SW480 (cell line): ENCODE measurements at regions not wholly inside any gene's neighbourhood (a gene's known extent, or its start where the extent isn't known, plus 50 kb on each side); places are given as distances from the start of the nearest gene placed in this dataset.

Source experiments
- DNase-seq: peaks from one replicate; pipeline ENCODE4 v3.0.0-alpha.2; 2016; ENCODE audit warnings: low spot score

DNA sequence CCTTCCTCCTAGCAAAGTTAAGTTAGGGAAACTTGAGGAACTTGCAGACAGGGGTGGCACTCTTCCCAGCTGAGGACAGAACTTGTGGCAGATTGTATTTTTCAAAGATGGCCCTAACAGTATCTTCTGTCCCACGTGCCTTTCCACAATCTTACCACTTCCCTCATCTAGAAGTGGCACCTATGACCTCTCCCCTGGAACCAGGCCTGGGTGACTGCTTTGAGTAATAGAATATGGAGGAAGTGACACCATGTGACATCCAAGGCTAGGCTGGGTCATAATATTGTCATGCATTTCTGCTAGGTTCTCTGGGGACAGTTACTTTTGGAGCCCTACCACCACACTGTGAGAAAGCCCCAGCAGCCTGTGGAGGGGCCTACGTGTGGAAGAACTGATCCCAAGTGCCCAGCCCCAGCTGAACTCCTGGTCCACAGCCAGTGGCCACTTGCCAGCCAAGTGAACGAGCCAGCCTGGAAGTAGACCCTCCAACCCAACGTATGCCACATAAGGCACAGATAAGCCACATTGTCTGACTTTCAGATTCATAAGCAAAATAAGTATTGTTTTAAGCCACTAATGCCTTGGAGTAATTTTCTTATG, 193.7 kb downstream of the PTPN20 start:
- DNase-seq, result no peak

DNA sequence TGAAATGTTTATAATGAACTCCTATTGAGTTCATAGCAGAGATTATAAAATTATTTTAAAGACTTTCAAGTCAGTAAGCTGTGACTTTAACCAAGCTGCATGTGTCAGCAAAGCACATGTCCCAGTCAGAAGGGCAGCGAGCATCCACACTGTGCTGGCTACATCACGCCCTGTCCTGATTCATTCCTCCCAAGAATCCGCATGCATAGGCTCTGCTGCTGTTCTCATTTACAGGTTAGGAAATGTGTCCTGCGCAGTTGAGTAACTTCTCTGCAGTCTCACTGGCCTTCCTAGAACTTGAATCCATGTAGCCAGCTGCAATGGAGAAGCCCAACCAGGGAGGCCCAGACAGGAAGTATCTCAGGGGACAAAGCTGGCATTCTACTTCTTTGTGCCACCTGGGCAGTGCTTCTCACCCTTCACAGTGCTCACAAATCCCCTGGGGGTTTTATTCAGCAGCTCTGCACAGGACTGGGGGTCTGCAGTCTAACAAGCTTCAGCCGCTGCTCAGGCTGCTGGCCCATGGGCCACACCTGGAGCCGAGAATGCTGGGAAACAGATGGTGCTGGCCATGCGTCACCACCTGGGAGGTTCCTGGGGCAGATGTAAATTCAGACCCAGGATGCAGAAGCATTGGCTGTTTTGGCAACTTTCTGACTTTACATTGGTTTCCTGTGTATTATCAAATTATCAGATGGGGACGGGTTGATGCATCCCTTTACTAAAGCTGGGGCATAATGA, 192.8 kb upstream of the GDF10 start:
- no peak for DNase-seq

DNA sequence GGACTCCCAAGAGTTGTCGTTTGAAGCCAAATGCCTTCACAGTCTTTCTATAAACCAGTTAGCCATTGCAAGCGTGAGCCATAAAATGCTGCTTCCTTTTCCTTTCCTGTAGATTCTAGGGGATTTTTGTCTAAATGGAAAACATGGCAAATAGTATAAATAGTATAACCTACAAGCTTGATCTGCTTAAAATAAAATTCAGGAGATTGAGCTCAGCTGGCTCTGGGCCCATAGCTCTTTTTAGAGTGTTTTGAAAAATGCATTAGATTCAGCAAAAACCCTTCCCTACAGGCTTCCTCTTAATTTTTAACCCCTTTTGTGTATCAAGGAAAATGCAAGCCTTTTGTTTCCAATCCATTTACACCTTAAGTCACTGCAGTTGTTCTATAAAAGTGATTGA, 190.1 kb upstream of the GDF10 start:
- DNase-seq, result no peak

DNA sequence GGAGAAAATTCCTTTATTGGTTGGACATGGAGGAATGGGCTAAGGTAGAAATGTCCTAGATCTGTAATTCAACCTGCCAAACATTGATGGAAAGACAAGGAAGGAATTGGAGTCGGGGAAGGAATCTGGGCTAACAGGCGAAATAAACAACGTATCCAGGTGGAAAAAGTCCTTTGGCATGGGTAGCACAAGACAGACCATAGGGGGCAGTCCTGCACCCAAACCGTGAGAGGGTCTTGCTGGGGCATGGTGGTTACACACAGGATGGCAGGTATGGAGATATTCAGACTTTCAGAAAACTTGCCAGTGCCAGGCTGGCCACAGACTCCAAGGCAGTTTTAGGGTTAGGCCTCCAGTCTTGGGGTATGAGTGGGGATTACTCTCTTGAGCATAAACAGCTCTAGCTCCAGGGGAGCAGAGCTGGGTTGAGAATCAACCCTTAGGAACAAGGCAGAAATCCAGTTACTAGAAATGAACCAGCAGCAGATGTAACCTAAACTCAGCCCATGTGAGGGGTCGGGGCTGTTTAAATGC, 188.6 kb upstream of the GDF10 start:
- DNase-seq, result no peak

DNA sequence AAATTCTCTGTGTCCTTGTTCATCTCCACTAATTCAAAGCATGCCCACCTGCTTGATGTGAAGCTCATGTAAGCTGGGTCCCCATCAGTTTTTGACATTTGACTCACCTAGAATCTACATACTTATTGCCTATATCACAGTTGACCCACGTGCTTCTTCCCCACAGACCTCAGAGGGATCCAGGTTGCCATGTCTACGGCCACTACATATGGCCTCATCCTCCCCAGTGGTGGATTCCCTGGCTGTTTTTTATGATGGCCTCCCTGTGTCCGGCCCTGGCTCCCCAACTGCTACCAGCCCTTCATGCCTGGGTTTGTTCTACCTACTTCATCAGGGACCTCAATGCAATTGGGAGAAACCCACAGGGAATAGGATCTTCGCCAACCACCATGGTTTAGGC, 187.4 kb upstream of the GDF10 start:
- no peak for DNase-seq

DNA sequence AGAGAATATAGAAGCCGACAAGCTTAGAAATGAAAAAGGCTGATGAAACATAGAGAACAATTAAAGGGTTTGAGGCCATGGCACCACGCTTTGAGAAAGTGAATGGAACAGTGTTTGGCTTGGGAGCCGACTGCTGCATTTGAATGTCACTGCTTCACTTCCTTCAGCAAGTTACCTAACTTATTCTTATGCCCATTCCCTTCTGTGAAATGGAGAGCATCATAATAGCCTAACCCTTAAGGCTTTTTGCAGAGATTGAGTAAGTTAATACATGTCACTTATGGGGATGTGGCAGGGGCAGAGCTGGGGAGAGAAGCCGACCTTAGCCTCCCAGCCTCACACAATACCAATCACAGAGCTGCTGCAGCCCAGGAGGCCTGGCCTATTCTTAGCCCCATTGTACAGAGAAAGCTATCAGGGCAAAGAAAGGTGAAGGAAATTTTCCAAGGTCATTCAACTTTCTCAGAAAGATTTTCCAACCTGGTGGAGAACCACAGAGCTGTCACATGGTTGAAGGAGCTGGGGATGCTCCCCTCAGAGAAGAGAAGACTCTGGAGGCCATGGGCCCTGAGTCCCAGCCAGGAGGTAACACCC, 186.0 kb upstream of the GDF10 start:
- DNase-seq, result no peak

DNA sequence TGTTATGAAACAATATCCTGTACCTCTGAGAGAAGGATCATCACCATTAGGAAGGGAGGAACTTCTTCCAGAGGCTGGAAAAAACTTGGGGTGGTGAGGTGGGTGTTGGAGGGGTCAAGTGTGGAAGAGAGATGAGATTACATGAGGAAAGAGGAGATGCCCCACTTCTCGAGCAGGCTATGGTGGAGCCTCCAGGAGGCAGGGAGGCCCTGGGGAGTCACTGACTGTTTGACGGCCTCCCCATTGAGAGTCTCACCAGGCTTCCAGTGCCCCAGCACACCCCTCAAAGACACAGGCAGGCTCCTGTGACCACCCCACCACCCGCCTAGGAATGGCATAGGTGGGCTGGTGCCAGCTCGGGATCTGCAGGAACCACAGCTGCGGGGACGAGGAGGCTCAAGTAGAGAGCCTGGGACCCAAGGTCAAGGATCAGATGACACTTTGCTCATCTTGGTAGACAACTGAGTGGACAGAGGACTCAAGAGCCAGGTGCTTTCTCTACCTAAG, 185.3 kb upstream of the GDF10 start:
- DNase-seq, result no peak

DNA sequence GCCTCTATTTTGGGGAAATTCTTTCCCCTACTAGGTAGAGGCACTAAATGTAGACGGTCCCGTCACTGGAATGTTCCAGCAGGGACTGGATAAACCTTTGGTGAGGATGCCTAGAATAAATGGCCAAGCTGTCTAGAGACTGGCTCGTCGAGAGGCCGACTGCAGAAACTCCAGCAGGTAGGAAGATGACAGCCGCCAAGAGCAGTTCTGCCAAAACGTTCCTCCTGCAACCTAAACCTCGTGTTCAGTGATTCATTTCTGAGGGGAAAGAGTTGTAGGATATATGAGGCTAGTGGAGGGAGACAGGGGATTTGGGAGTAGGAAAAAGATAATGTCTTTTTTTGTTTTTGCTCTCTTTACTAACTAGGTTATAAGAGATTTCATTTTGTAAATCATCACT, 184.7 kb upstream of the GDF10 start:
- DNase-seq, result no peak

DNA sequence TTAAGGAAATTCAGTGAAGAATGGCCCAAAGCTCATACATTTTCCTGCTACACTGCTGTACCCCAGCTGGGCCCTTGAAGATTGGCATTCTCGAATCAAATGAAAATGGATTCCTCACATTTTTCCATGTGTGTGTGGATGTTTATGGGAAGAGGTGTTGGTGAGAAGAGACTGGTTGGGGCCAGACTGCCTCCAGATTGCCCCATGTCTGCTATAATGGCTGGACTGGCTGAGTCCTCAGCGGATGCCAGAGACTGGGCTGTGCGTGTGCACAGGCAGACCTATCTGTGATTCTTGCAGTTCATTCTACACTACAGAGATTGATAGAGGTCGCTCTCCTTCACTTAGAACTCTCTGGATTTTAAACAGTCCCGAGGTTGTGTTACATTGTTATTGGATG, 183.6 kb upstream of the GDF10 start:
- no peak for DNase-seq

DNA sequence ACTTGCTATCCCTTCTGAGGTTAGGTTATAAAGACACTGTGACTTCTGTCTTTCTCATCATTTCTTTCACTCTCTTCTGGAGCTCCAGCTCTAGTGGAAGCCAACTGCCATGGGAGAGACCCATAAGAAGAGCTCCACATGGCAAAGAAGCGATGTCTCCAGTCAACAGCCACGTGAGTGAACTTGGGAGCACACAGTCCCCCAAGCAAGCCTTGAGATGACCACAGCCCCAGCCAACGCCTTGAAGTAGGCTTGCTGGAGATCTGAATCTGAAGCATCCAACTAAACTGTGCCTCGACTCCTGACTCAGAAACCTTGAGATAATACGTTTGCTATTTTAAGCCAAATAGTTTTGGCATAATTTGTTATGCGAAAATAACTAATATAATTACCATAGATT, 181.7 kb upstream of the GDF10 start:
- DNase-seq, result no peak

DNA sequence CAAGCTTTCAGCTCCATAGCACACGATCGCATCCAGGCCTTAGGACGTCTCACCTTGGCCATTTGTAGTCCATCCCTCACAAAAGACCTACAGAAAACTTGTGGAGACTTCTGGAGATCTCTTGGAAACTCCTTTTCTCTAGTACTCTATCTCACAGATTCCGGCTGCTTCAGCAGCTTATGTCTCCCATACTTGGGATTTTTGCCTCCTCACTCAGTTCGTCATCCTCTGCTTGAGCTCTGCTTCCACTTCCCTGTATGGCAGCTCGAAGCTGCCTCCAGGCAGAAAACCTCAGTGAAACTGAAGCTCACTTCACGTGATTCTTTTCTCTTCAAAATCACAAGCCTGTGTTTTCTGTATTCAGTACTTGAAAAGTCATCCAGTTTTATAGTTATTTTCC, 178.7 kb upstream of the GDF10 start:
- no peak for DNase-seq

DNA sequence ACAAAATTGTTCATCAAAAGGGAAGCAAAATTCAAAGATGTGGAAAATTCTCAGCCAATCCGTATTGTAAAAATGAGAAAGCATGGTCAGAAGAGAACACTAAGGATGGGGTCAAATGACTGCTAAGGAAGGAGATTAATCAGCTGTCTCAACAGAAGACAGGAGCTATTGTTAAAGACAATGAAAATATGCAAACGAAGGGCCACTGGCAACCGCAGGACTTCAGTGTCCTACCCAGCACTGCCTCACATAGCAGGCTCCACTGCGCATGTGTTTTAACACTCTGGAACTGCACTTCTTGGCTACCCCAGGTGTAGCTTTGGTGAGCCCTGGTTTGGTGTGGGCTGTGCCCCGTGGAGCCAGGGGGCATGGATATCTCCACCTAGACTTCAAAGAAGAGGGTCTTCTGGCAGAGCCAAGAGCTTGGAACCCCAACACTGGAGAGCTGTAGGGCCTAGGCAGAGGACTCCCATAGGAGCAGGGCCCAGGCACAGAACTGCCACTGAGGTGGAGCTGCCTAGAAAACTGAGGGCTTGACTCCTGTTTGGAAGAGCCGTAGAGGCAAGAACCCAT, 176.2 kb upstream of the GDF10 start:
- DNase-seq, result no peak

DNA sequence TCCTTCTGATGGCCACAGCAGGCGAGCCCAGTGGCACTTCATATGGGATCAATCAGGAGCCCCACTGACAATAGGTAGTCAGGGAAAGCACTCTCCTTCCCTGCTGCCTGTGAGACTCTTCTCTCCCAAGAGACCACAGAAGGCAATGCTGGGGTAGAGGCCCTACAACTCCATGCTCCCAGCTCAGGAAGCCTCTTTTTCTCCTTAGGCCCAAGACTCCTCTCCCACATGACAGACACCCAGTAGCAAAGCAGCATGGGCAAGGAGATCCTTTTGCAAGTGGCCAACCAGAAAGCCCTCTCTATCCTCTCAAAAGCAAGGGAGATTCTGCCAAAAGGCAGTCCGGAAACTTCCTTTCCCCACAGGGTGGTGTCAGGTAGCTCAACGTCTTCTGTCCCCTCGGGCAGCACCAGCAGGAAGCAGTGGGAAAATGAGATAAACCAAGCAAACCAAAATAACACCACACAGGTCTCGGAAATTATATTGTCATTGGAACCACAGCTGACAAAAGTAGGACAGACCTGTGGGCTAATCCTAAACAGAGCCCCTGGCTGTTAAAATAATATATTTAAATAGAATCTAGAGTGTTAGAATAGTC, 172.7 kb upstream of the GDF10 start:
- no peak for DNase-seq

DNA sequence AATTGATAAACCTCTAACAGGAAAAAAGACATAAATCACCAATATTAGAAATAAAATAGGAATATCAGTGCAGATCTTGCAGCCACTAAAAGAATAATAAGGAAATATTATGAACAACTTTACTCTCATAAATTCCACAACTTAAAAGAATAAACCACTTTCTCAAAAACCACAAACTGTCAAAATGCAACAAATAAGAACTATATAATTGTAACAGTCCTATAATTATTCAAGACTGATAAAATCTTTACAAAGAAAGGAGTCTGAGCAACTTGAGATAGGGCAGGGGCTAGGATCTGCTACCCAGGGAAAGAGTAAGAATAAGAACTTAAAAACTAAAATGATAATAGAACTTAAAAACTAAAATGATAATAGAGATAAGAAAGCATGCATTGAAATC, 169.5 kb upstream of the GDF10 start:
- no peak for DNase-seq

DNA sequence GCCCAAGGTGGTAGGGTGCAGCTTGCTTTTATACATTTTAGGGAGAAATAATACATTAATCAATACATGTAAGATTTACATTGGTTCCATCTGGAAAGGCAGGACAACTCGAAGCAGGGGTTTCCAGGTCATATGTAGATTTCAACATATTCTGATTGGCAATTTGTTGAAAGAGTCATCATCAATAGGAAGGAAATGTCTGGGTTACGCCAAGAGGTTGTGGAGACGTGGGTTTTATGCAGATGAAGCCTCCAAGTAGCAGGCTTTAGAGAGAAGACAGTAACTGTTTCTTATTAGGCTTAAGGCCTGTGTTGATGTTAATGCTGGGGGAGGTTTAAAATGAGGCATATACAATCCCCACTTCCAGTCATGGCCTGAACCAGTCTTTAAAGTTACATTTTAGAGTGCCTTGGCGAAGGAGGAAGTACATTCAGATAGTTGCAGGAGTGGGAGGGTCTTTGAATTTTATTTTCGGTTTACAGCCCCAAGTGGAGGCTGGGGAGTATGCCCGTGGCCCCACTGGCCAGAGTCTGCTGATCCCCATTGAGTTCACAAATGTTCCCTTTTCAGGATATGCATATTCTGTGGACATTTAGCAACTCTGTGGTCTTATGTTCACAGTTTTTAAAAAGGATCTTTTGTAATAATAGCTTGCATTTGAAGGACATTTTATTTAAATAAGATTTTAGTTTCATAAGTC, 166.0 kb upstream of the GDF10 start:
- DNase-seq, result no peak

DNA sequence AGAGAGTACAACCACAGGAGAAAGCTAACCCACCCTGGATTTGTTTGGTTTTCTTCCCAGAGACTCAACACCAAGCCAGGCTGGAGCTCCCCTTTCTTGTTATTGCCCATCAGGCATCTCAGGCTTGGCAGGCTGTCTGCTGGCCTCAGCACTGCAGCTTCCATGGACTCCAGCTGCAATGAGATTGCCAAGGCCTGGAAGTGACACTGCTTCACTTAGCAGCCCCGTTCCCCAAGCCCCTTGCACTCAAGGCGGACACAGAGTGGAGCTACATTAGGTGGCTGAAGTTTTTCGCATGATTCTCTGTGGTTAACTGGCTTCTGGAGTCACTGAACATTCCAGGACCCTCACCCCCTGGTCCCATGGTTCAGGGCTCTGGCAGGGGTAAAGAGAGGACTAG, 163.1 kb upstream of the GDF10 start:
- DNase-seq, result no peak

DNA sequence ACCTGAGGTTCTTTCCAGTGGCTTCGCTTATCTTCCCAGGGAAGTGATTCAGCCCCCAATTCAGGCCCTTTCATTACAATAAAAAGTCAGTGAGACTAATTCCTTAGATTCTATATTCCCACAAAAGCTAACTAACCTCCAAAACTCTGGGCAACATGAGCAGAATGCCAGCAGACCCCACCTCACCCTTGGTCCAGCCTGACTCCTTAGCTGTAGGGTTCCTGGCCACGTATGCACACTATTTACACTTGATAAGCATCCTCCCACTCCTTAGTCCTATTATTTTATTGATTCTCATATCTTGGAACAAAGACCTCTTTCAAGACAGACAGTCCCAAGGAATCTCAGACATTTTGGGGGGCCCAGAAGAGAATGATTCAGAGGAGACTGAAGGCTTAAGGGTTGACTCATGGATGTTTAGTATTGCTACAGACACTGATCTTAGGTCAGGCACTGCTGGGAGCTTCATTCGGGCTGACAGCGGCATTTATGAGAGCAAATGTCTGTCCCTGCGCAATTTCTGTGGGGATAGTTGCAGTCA, 162.6 kb upstream of the GDF10 start:
- peak; percentile 36 for DNase-seq

DNA sequence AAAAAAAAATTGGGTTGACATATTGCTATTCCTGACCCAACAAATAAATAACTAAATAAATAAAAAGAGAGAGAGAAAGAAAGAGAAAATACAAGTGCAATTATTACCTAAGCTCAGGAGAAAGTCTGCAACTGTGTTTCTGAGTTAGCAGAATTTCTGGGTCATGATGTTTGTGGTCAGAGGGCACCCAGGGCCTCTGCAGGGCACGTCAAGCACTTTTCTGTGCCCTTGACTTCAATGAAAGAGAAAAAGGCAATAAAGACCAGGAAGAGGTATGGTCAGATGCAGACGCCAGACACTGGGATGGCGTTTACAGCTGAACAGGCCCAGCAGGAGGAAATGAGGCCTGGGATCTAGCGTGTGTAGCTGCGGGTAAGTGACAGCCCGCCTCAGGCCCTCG, 160.9 kb upstream of the GDF10 start:
- no peak for DNase-seq

DNA sequence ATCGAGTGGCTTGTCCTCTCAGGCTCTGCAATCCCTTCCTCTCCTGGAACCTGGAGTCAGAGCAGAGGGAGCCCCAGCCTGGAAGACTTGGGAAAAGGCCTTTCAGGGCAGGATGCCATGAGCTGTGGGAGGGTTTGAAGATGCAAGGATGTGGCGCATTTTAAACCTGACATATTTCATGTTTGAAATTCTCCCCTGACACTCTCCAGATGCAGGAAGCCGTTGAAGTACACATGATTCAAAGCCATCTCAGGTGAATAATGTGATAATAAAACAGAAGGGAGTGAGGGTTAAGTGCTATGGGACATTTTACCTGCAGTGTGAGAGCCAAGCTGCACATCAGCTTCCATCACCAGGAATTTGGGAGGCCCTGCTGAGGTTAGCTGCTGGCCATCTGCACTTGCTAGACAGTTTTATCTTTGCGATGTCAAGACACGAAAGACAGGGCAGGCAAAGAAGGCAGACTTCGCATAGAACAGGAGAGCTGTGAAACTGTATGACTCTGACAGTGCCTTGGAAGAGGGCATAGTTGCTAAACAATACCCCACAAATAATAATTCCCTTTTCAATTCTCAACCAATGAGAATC, 159.1 kb upstream of the GDF10 start:
- DNase-seq, result no peak

DNA sequence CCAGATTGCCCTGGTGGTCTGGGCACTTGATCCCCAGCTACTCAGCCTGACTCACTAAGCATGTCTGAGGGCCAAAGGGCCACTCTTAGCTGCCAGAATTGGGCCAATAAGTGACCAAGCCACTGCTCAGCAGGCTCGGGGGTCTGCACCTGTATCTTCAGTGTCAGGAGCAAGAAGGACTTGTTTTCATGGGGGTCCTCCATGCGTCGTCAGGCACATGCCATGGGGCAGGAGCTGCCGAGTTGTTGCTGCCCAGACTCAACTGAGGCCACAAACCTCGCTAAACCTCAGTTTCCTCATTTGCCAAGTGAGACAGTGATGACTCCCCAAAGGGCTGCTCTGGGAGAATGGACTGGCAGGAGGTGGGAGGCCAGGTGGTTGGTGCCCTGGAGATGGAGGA, 158.6 kb upstream of the GDF10 start:
- DNase-seq, result no peak

DNA sequence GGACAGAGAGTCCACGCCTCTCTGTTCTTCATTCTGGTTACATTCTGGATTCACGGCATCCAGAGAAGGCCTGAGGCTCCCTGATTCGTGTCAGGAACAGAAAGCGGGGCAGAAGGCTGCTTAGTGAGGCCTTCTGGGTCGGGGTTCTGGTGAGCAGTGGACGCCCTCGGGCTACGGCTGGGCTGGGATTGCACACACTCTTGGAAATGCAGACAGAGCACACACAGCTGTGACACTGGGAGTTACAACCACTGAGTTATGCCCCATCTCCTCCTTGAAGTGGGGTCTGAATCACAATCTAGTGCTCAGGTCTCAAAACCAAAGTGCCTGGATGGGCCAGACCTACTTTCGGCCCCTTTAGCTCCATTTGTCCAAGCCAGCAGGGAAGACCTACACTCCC, 156.9 kb upstream of the GDF10 start:
- no peak for DNase-seq
